Activated CD4-positive, alpha-beta T cell treated with anti-CD3 and anti-CD28 coated beads for 1 hour (primary cell): ENCODE measurements at regions not wholly inside any gene's neighbourhood (a gene's known extent, or its start where the extent isn't known, plus 50 kb on each side); places are given as distances from the start of the nearest gene placed in this dataset.
"Not testable (repeated sequence)": the region's sequence is repeated elsewhere in the genome, so short reads cannot be mapped to it uniquely, and the experiment has no call there.

ENCODE experiments used
- DNase-seq: peaks from one replicate; pipeline ENCODE4 v3.0.0-alpha.2; 2020

GRCh38 chr5:99878830-99879229 lies 656.3 kb upstream of the FAM174A start:
- no peak for DNase-seq

GRCh38 chr5:99866740-99867139 lies 668.4 kb upstream of the FAM174A start:
- DNase-seq, result no peak

- DNase-seq, result no peak
These were observed 670.0 kb upstream of the FAM174A start for GRCh38 chr5:99865159-99865558.

GRCh38 chr5:99835791-99836190 lies 699.4 kb upstream of the FAM174A start:
- no peak for DNase-seq

- no peak for DNase-seq
These were observed 708.0 kb upstream of the FAM174A start for GRCh38 chr5:99827136-99827535.

- no peak for DNase-seq
These were observed 717.4 kb upstream of the FAM174A start for GRCh38 chr5:99817796-99818195.

- DNase-seq, result no peak
These were observed 720.7 kb upstream of the FAM174A start for GRCh38 chr5:99814321-99815063.

GRCh38 chr5:99808657-99809230 lies 726.4 kb upstream of the FAM174A start:
- DNase-seq, result no peak

GRCh38 chr5:99807346-99807745 lies 727.8 kb upstream of the FAM174A start:
- DNase-seq, result no peak

GRCh38 chr5:99795031-99795430 lies 740.1 kb upstream of the FAM174A start:
- no peak for DNase-seq

- no peak for DNase-seq
These were observed 746.7 kb upstream of the FAM174A start for GRCh38 chr5:99788482-99788881.

- no peak for DNase-seq
These were observed 760.0 kb upstream of the FAM174A start for GRCh38 chr5:99775189-99775588.

GRCh38 chr5:99773290-99773689 lies 761.9 kb upstream of the FAM174A start:
- DNase-seq, result no peak

- DNase-seq, result no peak
These were observed 763.9 kb upstream of the FAM174A start for GRCh38 chr5:99771296-99771695.

- DNase-seq, result no peak
These were observed 770.2 kb upstream of the FAM174A start for GRCh38 chr5:99765011-99765410.

- DNase-seq, result no peak
These were observed 772.0 kb upstream of the FAM174A start for GRCh38 chr5:99763021-99763774.

GRCh38 chr5:99747342-99747741 lies 787.8 kb upstream of the FAM174A start:
- no peak for DNase-seq

- not testable (repeated sequence) for DNase-seq
These were observed 802.0 kb upstream of the FAM174A start for GRCh38 chr5:99733146-99733545.

GRCh38 chr5:99730653-99731052 lies 801.8 kb upstream of the CHD1 start:
- not testable (repeated sequence) for DNase-seq

GRCh38 chr5:99724732-99725290 lies 796.0 kb upstream of the CHD1 start:
- DNase-seq, result no peak

- DNase-seq, result no peak
These were observed 792.7 kb upstream of the CHD1 start for GRCh38 chr5:99721506-99721905.

- DNase-seq, result no peak
These were observed 787.1 kb upstream of the CHD1 start for GRCh38 chr5:99715921-99716320.

GRCh38 chr5:99706160-99706559 lies 777.4 kb upstream of the CHD1 start:
- no peak for DNase-seq

- DNase-seq, result no peak
These were observed 773.8 kb upstream of the CHD1 start for GRCh38 chr5:99702565-99702964.
